ENCODE measurements at regions not wholly inside any gene's neighbourhood (a gene's known extent, or its start where the extent isn't known, plus 50 kb on each side); places are given as distances from the start of the nearest gene placed in this dataset.
"Not testable (repeated sequence)": the region's sequence is repeated elsewhere in the genome, so short reads cannot be mapped to it uniquely, and the experiment has no call there.

DNA sequence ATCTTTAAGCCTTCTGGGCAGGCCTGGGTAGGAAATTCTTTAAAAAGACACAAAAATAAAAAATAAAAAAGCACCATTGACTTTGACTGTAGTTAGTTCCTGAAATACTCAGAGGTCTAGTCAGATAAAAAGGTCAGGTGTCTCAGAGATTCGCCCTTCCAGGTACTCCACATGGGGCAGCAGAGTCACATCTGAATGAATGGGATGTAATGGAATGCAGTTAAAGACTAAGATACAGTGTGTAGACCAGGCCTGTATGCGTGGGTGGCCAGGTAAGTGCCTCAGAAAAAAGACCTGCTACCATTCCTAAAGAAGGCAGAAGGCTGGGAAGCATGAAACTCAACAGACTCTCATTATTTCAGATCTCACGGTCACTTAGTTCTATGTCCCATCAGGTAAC, 68.6 kb upstream of the SEM1 start:
- Histone ChIP-seq H3K4me1 (no peaks in the 10 kb centered on the region), H3K27ac (no peak overlapping the region), H3K27me3 (no peaks in the 10 kb centered on the region), H3K4me3 (no peak overlapping the region), H3K9me3 (no peaks in the 10 kb centered on the region), H3K36me3 (replicated peaks in 1 of 2; ENCODE audit: insufficient read depth in 1 of 2, low read depth in 2 of 2) (no peaks in the 10 kb centered on the region)
- ATAC-seq (no peak), DNase-seq (no peak)
- 56 to 57% methylated on average over 3 of the region's 3 CpGs for WGBS, 2 donors
- intact Hi-C loops (cut with DNase I), result no loop called here
- TF ChIP-seq CTCF (IDR thresholded peaks at IDR 0.05), result no peak
- no peak for TF ChIP-seq POLR2A (IDR thresholded peaks at IDR 0.05)

- DNase-seq (no peak), ATAC-seq (no peak)
- Histone ChIP-seq H3K36me3 (replicated peaks in 1 of 2; ENCODE audit: insufficient read depth in 1 of 2, low read depth in 2 of 2) (no peaks in the 10 kb centered on the region), H3K4me3 (no peak overlapping the region), H3K27me3 (no peaks in the 10 kb centered on the region), H3K4me1 (no peaks in the 10 kb centered on the region), H3K9me3 (no peaks in the 10 kb centered on the region), H3K27ac (no peak overlapping the region)
- TF ChIP-seq CTCF (IDR thresholded peaks at IDR 0.05) (no peak), POLR2A (IDR thresholded peaks at IDR 0.05) (no peak)
- intact Hi-C loops (cut with DNase I), result no loop called here
These were observed 72.3 kb upstream of the SEM1 start for GRCh38 chr7:96781919-96782318.

- H3K4me3 ChIP-seq; H3K4me1 ChIP-seq; H3K27me3 ChIP-seq; DNase-seq; H3K27ac ChIP-seq; H3K36me3 ChIP-seq (replicated peaks in 1 of 2; ENCODE audit: insufficient read depth in 1 of 2, low read depth in 2 of 2); ATAC-seq; intact Hi-C loops (cut with DNase I); H3K9me3 ChIP-seq: not testable (repeated sequence)
- WGBS, 2 donors, result 59 to 70% methylated on average over 7 of the region's 7 CpGs
These were observed 73.1 kb upstream of the SEM1 start for GRCh38 chr7:96782686-96783298.

GRCh38 chr7:96784597-96784996, 75.0 kb upstream of the SEM1 start:
- intact Hi-C loops (cut with DNase I), result no loop called here
- Histone ChIP-seq H3K27me3 (no peaks in the 10 kb centered on the region), H3K4me3 (no peak overlapping the region), H3K27ac (no peak overlapping the region), H3K4me1 (no peaks in the 10 kb centered on the region), H3K9me3 (no peaks in the 10 kb centered on the region), H3K36me3 (replicated peaks in 1 of 2; ENCODE audit: insufficient read depth in 1 of 2, low read depth in 2 of 2) (no peaks in the 10 kb centered on the region)
- ATAC-seq (no peak), DNase-seq (no peak)
- no peak for TF ChIP-seq POLR2A (IDR thresholded peaks at IDR 0.05)
- no peak for TF ChIP-seq CTCF (IDR thresholded peaks at IDR 0.05)
- WGBS, 2 donors, result 42 to 43% methylated on average over 1 of the region's 1 CpG

DNA sequence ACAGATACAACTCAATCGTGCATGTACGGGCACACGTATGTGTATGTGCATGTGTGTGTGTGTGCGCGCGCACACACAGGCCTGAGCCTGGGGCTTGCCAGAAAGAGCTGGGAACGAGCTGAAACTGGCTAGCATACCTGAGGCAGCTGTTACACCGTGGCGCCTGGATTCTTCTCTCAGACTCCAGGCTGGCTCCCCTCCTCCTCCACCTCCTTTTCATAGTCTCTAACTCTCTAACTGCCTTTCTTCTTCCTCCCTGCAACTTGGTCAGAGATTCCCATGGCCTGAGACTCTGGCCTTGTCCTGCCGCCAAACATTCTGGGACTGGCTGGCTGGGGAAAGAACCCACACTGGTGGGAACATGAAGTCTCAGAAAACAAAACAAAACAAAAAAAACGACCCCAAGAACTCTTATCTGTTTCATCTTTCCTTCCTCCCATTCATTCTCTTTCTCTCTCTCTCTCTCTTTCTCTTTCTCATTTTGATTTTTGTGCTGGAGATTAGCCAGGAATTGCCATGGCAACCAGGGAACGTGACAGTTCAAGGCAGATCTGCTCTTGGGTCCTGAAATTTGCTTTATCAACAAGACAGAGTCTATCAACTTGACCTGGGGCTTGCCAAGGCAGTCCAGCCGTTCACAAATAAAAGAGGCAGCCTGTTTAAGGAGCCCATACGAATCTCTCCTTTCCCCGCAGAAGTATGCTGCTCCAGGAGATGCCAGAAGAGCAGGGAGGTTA, 76.8 kb upstream of the SEM1 start:
- no peaks in the 10 kb centered on the region for H3K36me3 ChIP-seq (replicated peaks in 1 of 2; ENCODE audit: insufficient read depth in 1 of 2, low read depth in 2 of 2)
- no peak for TF ChIP-seq POLR2A (IDR thresholded peaks at IDR 0.05)
- TF ChIP-seq CTCF (IDR thresholded peaks at IDR 0.05), result no peak
- H3K27ac ChIP-seq, result no peak overlapping the region
- no peaks in the 10 kb centered on the region for H3K9me3 ChIP-seq
- intact Hi-C loops (cut with DNase I), result no loop called here
- H3K4me3 ChIP-seq, result no peak overlapping the region
- WGBS, 2 donors, result 42 to 46% methylated on average over 15 of the region's 15 CpGs
- no peaks in the 10 kb centered on the region for H3K4me1 ChIP-seq
- no peak for ATAC-seq
- no peak for DNase-seq
- no peaks in the 10 kb centered on the region for H3K27me3 ChIP-seq
